CMK (cell line): ENCODE measurements at regions not wholly inside any gene's neighbourhood (a gene's known extent, or its start where the extent isn't known, plus 50 kb on each side); places are given as distances from the start of the nearest gene placed in this dataset.
"Not testable (repeated sequence)": the region's sequence is repeated elsewhere in the genome, so short reads cannot be mapped to it uniquely, and the experiment has no call there.

Experiments used
- DNase-seq: peaks from one replicate; pipeline ENCODE4 v3.0.0-alpha.2; 2010; ENCODE audit warnings: low read depth

DNA sequence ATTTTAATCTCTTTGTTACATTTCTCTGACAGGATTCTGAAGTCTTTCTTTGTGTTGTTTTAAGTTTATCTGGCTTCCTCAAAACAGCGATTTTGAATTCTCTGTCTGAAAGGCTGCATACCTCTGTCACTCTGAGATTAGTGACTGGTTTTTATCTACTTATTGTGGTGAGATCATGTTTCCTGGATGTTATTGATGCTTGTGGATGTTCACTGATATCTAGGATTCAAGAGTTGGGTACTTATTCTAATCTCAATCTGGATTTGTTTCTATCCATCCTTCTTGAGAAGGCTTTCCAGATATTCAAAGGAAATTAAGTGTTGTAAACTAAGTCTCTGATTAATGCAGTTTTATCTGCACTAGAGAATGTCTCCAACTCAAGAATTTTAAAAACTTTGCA, 1076.1 kb upstream of the ADGRB3 start:
- no peak for DNase-seq

DNA sequence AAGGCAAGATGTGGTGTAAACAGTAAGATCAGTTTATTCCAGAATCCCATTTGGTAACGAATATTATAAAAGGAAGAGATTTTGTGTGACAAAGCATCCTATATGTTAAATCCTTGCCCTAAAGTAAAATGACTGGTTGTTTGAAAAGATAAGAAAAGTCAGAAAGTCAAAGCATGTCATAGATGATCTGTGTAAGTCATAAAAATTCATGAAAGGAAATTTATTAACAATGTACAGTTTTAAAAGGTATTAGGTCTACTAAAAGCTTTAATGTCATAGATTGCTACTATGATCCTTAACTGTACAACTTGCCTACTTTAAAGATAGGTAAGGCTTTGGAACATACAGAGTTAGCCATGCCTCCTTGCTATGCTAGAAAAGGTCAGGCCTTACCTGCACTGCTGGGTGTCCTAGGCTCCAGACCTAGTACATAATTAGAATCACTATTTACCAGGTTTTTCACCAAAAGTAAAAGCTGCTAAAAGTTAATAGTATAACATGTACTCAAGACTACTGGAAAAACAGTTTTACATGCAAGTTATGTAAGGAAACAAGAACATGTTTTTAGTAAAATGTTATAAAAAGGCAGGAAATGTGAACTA, 1090.1 kb upstream of the ADGRB3 start:
- no peak for DNase-seq

GRCh38 chr6:67541586-67541985, 1093.5 kb upstream of the ADGRB3 start:
- DNase-seq: no peak

DNA sequence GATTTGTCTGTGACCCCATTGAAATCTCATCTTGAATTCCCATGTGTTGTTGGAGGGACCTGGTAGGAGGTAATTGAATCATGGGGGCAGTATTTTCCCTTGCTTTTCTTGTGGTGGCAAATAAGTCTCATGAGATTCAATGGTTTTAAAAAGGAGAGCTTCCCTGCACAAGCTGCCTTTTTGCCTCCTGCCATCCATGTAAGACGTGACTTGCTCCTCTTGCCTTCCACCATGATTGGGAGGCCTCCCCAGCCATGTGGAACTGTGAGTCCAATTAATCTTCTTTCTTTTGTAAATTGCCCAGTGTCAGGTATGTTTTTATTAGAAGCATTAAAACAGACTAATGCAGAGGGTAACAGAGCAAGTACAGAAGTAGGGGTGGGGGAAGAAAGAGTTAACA, 1097.0 kb upstream of the ADGRB3 start:
- DNase-seq: no peak

- DNase-seq: no peak
Observed at GRCh38 chr6:67535946-67536345, 1099.1 kb upstream of the ADGRB3 start.

DNA sequence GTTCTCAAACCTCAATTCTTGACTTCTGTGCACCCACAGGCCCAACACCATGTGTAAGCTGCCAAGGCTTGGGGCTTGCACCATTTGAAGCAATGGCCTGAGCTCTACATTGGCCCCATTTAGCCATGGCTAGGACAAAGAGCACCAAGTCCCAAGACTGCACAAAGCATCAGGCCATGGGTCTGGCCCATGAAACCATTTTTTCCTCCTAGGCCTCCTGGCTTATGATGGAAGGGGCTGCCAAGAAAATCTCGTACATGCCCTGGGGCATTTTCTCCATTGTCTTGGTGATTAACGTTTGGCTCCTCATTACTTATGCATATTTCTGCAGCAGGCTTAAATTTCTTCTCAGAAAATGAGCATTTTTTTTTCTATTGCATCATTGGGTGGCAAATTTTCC, 1128.7 kb upstream of the ADGRB3 start:
- no peak for DNase-seq

GRCh38 chr6:67501755-67502154, 1133.3 kb upstream of the ADGRB3 start:
- no peak for DNase-seq

GRCh38 chr6:67497749-67498148, 1137.3 kb upstream of the ADGRB3 start:
- no peak for DNase-seq

GRCh38 chr6:67496191-67496590, 1138.9 kb upstream of the ADGRB3 start:
- DNase-seq: peak; percentile 12

DNA sequence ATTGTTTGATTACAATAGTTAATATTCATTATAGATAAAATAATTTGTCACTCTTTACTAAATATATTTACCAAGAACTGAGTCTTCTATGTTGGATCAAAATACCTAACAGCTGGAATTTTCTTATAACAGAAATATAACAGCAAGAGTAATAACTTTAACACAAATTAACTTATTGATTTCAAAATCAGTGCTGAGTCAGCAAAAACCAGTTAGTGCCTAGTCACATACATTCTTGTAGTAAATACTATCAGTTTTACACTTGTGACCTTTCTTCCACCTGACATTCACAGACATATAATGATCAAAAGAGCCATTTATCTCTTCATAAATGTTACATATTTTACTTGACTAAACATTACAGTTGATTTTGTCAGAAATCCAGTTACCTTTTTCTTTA, 1141.4 kb upstream of the ADGRB3 start:
- no peak for DNase-seq

DNA sequence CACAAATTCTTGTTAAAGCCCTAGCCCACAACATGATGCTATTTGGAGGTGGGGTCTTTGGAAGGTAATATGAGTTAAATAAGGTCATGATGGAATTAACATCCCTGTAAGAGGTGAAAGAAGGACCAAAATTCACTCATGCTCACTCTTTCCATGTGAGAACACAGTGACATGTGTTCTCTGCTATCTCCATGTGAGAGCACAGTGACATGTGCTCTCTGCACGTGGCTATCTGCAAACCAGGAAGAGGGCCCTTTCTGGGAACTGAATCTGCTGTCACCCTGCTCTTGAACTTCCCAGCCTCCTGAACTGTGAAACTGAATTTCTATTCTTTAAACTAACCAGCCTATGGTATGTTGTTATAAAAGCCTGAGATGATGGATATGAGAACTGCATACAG, 1159.4 kb upstream of the ADGRB3 start:
- no peak for DNase-seq

DNA sequence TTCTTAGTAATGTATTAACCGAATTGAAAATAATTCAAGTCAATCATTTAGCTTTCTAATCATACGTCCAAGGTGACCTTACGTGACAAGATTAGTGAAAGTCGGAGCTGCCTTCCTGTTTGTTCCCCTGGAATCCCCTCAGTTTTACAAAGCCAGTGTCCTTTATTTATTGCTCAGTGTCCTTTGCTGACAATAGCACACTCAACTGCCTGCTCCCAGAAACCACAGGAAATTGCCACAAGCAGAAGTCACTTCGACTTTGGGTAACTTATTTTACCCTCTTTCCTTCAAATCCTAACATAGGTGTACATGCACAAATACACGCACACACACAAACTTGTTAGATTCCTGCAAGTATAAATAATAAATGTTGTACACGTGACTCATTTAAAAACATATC, 1167.7 kb upstream of the ADGRB3 start:
- no peak for DNase-seq

- not testable (repeated sequence) for DNase-seq
Observed at GRCh38 chr6:67462725-67463124, 1172.4 kb upstream of the ADGRB3 start.

DNA sequence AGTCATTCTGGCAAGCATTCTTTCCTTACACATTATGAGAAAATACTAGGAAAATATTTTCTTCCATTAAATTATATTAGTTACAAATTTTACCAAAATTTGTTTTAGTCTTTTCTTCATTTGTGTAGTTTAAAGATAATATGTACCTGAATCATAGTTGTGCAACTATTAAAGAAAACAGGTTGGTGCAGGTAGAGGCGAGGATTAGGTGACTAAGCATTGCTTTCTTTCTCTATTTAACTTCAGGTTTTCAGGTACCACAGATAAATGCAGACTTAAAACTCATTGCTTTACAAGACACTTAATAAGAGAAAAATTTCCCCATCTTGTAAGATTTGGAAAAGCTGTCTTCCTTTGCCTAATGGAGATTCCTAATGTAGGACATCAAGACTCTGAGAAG, 1175.5 kb upstream of the ADGRB3 start:
- DNase-seq: no peak

DNA sequence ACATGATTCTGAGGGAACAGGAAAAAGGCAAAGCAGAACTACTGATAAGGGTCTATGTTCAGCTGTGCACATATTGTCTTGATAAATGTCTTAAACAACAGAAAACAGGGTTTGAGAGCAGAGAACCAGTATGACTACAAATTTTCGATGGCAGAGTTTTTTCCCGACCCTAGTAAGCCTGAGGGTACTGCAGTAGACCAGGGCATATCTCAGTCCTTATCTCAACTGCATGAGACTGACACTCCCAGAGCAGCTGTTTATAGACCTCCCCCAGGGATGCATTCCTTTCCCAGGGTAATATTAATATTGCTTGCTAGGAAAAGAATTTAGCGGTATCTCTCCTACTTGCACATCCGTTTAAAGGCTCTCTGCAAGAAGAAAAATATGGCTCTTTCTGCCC, 1176.8 kb upstream of the ADGRB3 start:
- peak; percentile 8 for DNase-seq

DNA sequence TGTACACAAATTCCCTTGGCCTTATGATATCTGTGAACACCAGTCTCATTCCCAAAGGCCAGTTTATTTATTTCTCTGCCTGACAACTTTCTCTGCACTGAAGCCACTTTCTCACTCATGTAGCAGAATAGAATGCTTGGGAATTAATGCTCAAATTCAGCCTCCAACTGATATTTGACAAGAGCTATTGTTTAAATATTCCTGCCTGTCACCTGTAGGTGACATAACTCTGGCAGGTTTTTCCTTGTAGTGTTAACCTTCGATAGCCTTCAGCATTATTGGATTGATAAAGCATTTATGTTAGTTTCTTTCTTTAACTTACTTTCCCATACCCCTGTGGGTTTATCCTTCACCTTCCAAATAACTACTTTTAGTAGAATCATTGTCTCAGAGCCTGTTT, 1183.2 kb upstream of the ADGRB3 start:
- DNase-seq: no peak

DNA sequence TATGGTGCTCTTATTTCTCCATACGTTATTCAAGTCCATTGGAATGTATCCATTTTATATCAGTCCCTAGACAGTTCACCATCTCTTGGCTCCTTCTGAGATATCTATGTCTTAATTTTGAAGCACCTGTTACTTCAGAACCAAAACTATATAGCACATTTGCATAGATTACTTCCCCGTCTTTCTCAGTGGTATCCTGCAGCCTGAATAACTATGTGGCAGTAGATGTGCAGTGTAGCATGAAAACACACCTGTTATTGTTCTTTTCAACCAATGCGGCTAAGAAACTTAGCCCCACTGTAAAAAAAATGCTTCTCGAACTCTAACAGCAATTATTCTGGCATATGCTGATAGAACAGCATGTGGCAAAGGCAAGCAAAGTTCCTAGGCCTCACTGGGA, 1184.4 kb upstream of the ADGRB3 start:
- no peak for DNase-seq

DNA sequence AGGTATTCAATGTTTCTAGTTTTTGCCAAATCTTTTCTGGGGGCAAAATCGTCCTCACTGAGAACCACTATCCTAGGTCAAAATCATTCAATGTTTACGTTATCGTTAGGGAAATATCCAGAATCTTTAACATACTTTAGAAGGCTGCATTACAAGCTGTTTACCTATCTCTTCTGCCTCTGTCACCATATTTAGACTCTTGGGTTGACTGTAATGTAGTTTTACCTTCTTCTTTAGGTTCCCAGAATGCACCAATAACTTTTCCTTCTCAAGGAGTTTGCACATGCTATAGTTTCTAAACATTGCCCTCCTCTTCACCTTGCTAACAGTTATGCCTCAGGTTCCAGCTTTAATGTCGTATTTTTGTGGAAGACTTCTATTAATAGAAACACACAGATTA, 1185.5 kb upstream of the ADGRB3 start:
- no peak for DNase-seq

GRCh38 chr6:67433124-67433523, 1202.0 kb upstream of the ADGRB3 start:
- DNase-seq: no peak

DNA sequence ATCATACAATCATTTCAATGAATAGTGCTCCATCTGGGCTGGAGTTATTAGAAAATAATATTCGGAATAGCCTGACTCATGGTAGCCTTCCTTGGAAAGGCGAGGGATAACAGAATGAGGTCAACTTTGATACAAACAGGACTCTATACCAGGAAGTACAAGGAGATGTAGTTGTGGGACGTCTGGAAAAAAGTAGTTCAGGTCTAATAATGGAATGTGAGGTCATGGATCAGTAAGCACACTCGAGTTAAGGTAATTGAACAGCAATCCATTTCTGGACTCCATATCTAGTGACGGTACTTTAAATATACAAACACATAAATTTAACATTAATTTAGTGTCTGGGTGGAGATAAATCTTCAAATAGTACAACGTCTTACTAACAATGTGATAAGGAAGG, 1204.0 kb upstream of the ADGRB3 start:
- no peak for DNase-seq

DNA sequence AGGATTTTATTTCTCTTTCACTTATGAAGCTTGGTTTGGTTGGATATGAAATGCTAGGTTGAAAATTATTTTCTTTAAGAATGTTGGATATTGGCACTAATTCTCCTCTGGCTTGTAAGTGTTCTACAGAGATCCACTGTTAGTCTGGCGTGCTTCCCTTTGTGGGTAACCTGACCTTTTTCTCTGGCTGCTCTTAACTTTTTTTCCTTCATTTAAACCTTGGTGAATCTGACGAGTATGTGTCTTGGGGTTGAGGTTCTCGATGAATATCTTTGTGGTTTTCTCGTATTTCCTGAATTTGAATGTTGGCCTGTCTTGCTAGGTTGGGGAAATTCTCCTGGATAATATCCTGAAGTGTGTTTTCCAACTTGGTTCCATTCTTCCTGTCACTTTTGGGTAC, 1208.4 kb upstream of the ADGRB3 start:
- not testable (repeated sequence) for DNase-seq

- no peak for DNase-seq
Observed at GRCh38 chr6:67412035-67412434, 1223.0 kb upstream of the ADGRB3 start.

DNA sequence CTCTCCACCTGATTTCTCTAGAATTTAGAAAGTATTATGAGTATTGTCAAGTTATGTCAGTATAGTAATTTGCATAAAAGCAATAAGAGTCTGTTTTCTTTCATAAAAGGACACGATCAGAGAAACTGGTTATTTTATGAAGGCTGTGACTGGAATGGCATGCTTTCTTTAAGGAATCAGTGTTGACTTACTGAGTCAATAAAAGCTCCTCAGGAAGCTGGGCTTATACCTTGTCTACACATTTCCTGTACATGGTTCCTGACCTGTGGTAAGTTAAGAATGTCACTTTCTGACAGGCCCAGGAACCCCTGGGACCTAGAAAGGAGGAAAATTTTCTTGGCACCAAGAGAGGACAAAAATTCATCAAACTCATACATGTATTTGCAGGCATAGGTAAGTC, 1224.0 kb upstream of the ADGRB3 start:
- DNase-seq: no peak

DNA sequence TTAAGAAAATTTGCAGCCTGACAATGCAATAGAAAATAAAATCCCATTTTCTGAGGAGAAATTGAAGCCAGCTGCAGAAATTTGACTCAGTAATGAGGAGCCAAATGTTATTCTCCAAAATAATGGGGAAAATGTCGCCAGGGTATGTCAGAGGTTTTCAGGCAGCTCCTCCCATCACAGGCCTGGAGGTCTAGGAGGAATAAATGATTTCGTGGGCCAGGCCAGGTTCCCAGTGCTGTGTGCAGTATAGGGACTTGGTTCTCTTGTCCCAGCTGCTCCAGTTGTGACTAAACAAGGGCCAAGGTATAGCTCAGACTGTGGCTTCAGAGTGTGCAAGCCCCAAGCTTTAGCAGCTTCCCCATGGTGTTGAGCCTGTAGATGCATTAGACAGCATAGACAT, 1240.8 kb upstream of the ADGRB3 start:
- DNase-seq: no peak

DNA sequence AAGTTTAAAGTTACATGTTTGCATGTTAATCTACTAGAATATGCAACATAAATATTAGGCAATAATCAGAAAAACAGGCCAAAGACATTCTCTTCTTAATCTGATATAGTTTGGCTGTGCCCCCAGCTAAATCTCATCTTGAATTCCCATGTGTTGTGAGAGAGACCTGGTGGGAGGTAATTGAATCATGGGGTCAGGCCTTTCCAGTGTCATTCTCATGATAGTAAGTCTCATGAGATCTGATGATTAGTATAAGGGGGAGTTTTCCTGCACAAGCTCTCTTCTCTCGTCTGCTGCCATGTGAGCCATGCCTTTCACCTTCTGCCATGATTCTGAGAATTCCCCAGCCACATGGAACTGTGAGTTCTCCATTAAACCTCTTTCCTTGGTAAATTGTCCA, 1241.7 kb upstream of the ADGRB3 start:
- DNase-seq: no peak
